Activated CD8-positive, alpha-beta T cell treated with anti-CD3 and anti-CD28 coated beads for 36 hours (primary cell): ENCODE measurements at regions not wholly inside any gene's neighbourhood (a gene's known extent, or its start where the extent isn't known, plus 50 kb on each side); places are given as distances from the start of the nearest gene placed in this dataset.
"Not testable (repeated sequence)": the region's sequence is repeated elsewhere in the genome, so short reads cannot be mapped to it uniquely, and the experiment has no call there.

Experiments used
- ATAC-seq: fragments of 200-7000 bp; cut with Tn5 transposase; one replicate; pipeline ENCODE4 v1.10.0; 2021; ENCODE audit warnings: mild to moderate bottlenecking, moderate library complexity
- CTCF ChIA-PET: fragments of 350-600 bp; sonication (Branson Sonifier 250); formaldehyde crosslinking; loops from one replicate; lab custom pipeline; 2021; ENCODE audit warnings: antibody characterized with exemption; lab: Charles Lee
- POLR2A ChIA-PET: fragments of 350-600 bp; sonication (Branson Sonifier 250); formaldehyde crosslinking; loops from one replicate; lab custom pipeline; 2021; ENCODE audit warnings: antibody characterized with exemption; lab: Charles Lee
- DNase-seq: peaks from one replicate; pipeline ENCODE4 v3.0.0-alpha.2; 2020
- H3K27ac Mint-ChIP-seq: one replicate; pipeline ENCODE4 v1.8.0; 2021; ENCODE audit warnings: mild to moderate bottlenecking, mixed read lengths
- H3K27me3 Mint-ChIP-seq: one replicate; pipeline ENCODE4 v1.8.0; 2021; ENCODE audit warnings: mixed read lengths
- H3K36me3 Mint-ChIP-seq: one replicate; pipeline ENCODE4 v1.8.0; 2021; ENCODE audit warnings: low read depth, mixed read lengths
- H3K4me1 Mint-ChIP-seq: one replicate; pipeline ENCODE4 v1.8.0; 2021; ENCODE audit warnings: low read depth, mixed read lengths
- H3K4me3 Mint-ChIP-seq: one replicate; pipeline ENCODE4 v1.8.0; 2021; ENCODE audit warnings: mild to moderate bottlenecking, moderate library complexity, mixed read lengths
- H3K9me3 Mint-ChIP-seq: one replicate; pipeline ENCODE4 v1.8.0; 2021; ENCODE audit warnings: mixed read lengths
- CTCF ChIP-seq: fragments of 200-600 bp; IDR thresholded peaks from one replicate; pipeline ENCODE4 v1.8.0; 2022; ENCODE audit warnings: antibody characterized with exemption, mild to moderate bottlenecking
- intact Hi-C: fragments of 100-400 bp; cut with micrococcal nuclease; formaldehyde crosslinking; loops from one replicate; pipeline ENCODE4 v1.10.0; 2022

GRCh38 chrX:130467936-130468335 is 66.1 kb downstream of the RBMX2 start:
- Mint-ChIP-seq H3K9me3 (no peaks in the 10 kb centered on the region), H3K36me3 (no peaks in the 10 kb centered on the region), H3K4me1 (no peaks in the 10 kb centered on the region), H3K27me3 (peaks cover 4% of the 10 kb centered on the region), H3K27ac (no peak overlapping the region), H3K4me3 (no peak overlapping the region)
- TF ChIP-seq CTCF: no peak
- intact Hi-C loops: no loop called here
- ATAC-seq (no peak), DNase-seq (no peak)
- POLR2A ChIA-PET: no interaction called here
- CTCF ChIA-PET: no interaction called here

- no peak overlapping the region for H3K4me3 Mint-ChIP-seq
- H3K36me3 Mint-ChIP-seq: no peaks in the 10 kb centered on the region
- DNase-seq (no peak), ATAC-seq (no peak)
- TF ChIP-seq CTCF: no peak
- peaks cover 4% of the 10 kb centered on the region for H3K27me3 Mint-ChIP-seq
- CTCF ChIA-PET: no interaction called here
- POLR2A ChIA-PET: no interaction called here
- no peak overlapping the region for H3K27ac Mint-ChIP-seq
- intact Hi-C loops: no loop called here
- no peaks in the 10 kb centered on the region for H3K9me3 Mint-ChIP-seq
- no peaks in the 10 kb centered on the region for H3K4me1 Mint-ChIP-seq
Observed at GRCh38 chrX:130468395-130468923, 66.7 kb downstream of the RBMX2 start.

GRCh38 chrX:130482871-130483270 is 81.1 kb downstream of the RBMX2 start:
- CTCF ChIA-PET: no interaction called here
- POLR2A ChIA-PET: no interaction called here
- ATAC-seq (no peak), DNase-seq (no peak)
- Mint-ChIP-seq H3K4me1 (no peaks in the 10 kb centered on the region), H3K36me3 (no peaks in the 10 kb centered on the region), H3K4me3 (no peak overlapping the region), H3K27ac (no peak overlapping the region), H3K9me3 (no peaks in the 10 kb centered on the region), H3K27me3 (peaks cover 2% of the 10 kb centered on the region)
- intact Hi-C loops: no loop called here
- no peak for TF ChIP-seq CTCF

- no peaks in the 10 kb centered on the region for H3K27me3 Mint-ChIP-seq
- POLR2A ChIA-PET: no interaction called here
- no peaks in the 10 kb centered on the region for H3K9me3 Mint-ChIP-seq
- TF ChIP-seq CTCF: no peak
- DNase-seq (no peak), ATAC-seq (no peak)
- CTCF ChIA-PET: no interaction called here
- H3K36me3 Mint-ChIP-seq: no peaks in the 10 kb centered on the region
- H3K27ac Mint-ChIP-seq: no peak overlapping the region
- no peak overlapping the region for H3K4me3 Mint-ChIP-seq
- intact Hi-C loops: no loop called here
- H3K4me1 Mint-ChIP-seq: no peaks in the 10 kb centered on the region
Observed at GRCh38 chrX:130485870-130486269, 84.1 kb downstream of the RBMX2 start.

- POLR2A ChIA-PET, H3K27me3 Mint-ChIP-seq, CTCF ChIA-PET, intact Hi-C loops, ATAC-seq, H3K4me3 Mint-ChIP-seq, DNase-seq, H3K9me3 Mint-ChIP-seq, H3K36me3 Mint-ChIP-seq, H3K27ac Mint-ChIP-seq, H3K4me1 Mint-ChIP-seq: not testable (repeated sequence)
Observed at GRCh38 chrX:130495502-130495901, 93.7 kb downstream of the RBMX2 start.

GRCh38 chrX:130497531-130497930 is 95.7 kb downstream of the RBMX2 start:
- Mint-ChIP-seq H3K36me3 (no peaks in the 10 kb centered on the region), H3K4me1 (no peaks in the 10 kb centered on the region), H3K4me3 (no peak overlapping the region), H3K27ac (no peak overlapping the region), H3K9me3 (no peaks in the 10 kb centered on the region), H3K27me3 (no peaks in the 10 kb centered on the region)
- ChIA-PET CTCF (interaction anchor here (0.7 kb wide), 1 partner anchor 97 kb away, joined by 3 read pairs; no protein-coding TSS in a partner anchor), POLR2A (no interaction called here)
- intact Hi-C loops: no loop called here
- no peak for TF ChIP-seq CTCF
- DNase-seq (no peak), ATAC-seq (no peak)
